ENCODE measurements at regions not wholly inside any gene's neighbourhood (a gene's known extent, or its start where the extent isn't known, plus 50 kb on each side); places are given as distances from the start of the nearest gene placed in this dataset.

- TF ChIP-seq CTCF (IDR thresholded peaks at IDR 0.05; ENCODE audit: poor library complexity, severe bottlenecking): no peak
- TF ChIP-seq EP300 (conservative IDR thresholded peaks at IDR 0.05; ENCODE audit: poor library complexity, severe bottlenecking): no peak
- TF ChIP-seq EZH2 (IDR thresholded peaks at IDR 0.05; ENCODE audit: borderline replicate concordance, insufficient read depth, low read length, poor library complexity, severe bottlenecking): no peak
- no peak for TF ChIP-seq POLR2AphosphoS5 (IDR thresholded peaks at IDR 0.05)
- TF ChIP-seq RAD21 (conservative IDR thresholded peaks at IDR 0.05): no peak
- TF ChIP-seq TAF1 (IDR thresholded peaks at IDR 0.05; ENCODE audit: low read depth): no peak
Measured at GRCh38 chr3:95265129-95265528, 1202.3 kb downstream of the NSUN3 start.
